ENCODE measurements at regions not wholly inside any gene's neighbourhood (a gene's known extent, or its start where the extent isn't known, plus 50 kb on each side); places are given as distances from the start of the nearest gene placed in this dataset.

GRCh38 chr3:193826159-193826795 lies 233.3 kb downstream of the OPA1 start:
- no peak for TF ChIP-seq EZH2 (IDR thresholded peaks at IDR 0.05; ENCODE audit: borderline replicate concordance, low read depth, low read length, severe bottlenecking)
- no peak for TF ChIP-seq CTCF (IDR thresholded peaks at IDR 0.05; ENCODE audit: borderline replicate concordance, extremely low read depth, low read length, poor library complexity, severe bottlenecking)
